ENCODE measurements at regions not wholly inside any gene's neighbourhood (a gene's known extent, or its start where the extent isn't known, plus 50 kb on each side); places are given as distances from the start of the nearest gene placed in this dataset.

- TF ChIP-seq CTCF (IDR thresholded peaks at IDR 0.05), result no peak
- no peak for TF ChIP-seq EP300 (IDR thresholded peaks at IDR 0.05)
- no peak for TF ChIP-seq POLR2A (IDR thresholded peaks at IDR 0.05; ENCODE audit: low read length)
Observed at GRCh38 chr5:171648279-171649074, 137.1 kb upstream of the SMIM23 start.
